ENCODE measurements at regions not wholly inside any gene's neighbourhood (a gene's known extent, or its start where the extent isn't known, plus 50 kb on each side); places are given as distances from the start of the nearest gene placed in this dataset.

- H3K4me3 ChIP-seq: no peak overlapping the region
- no peaks in the 10 kb centered on the region for H3K9me3 ChIP-seq
- no peaks in the 10 kb centered on the region for H3K27me3 ChIP-seq (replicated peaks; ENCODE audit: insufficient read depth)
- DNase-seq (ENCODE audit: low spot score): no peak
- H3K27ac ChIP-seq: no peak overlapping the region
- no peaks in the 10 kb centered on the region for H3K36me3 ChIP-seq
- intact Hi-C loops (cut with DNase I): no loop called here
- TF ChIP-seq POLR2A (IDR thresholded peaks at IDR 0.05) (no peak), CTCF (IDR thresholded peaks at IDR 0.05) (no peak), POLR2AphosphoS5 (IDR thresholded peaks at IDR 0.05) (no peak)
- no peaks in the 10 kb centered on the region for H3K4me1 ChIP-seq (replicated peaks)
- WGBS: 93% methylated on average over 3 of the region's 3 CpGs
These were observed 357.2 kb downstream of the MTRR start for GRCh38 chr5:8226148-8226547.

GRCh38 chr5:8227112-8227511, 358.2 kb downstream of the MTRR start:
- DNase-seq (ENCODE audit: low spot score): no peak
- Histone ChIP-seq H3K27me3 (replicated peaks; ENCODE audit: insufficient read depth) (no peaks in the 10 kb centered on the region), H3K36me3 (no peaks in the 10 kb centered on the region), H3K27ac (no peak overlapping the region), H3K4me1 (replicated peaks) (no peaks in the 10 kb centered on the region), H3K4me3 (no peak overlapping the region), H3K9me3 (no peaks in the 10 kb centered on the region)
- 89% methylated on average over 8 of the region's 8 CpGs for WGBS
- TF ChIP-seq CTCF (IDR thresholded peaks at IDR 0.05) (no peak), POLR2A (IDR thresholded peaks at IDR 0.05) (no peak), POLR2AphosphoS5 (IDR thresholded peaks at IDR 0.05) (no peak)
- intact Hi-C loops (cut with DNase I): no loop called here

- no peak for DNase-seq (ENCODE audit: low spot score)
- no peaks in the 10 kb centered on the region for H3K4me1 ChIP-seq (replicated peaks)
- H3K27ac ChIP-seq: no peak overlapping the region
- intact Hi-C loops (cut with DNase I): no loop called here
- 94% methylated on average over 4 of the region's 4 CpGs for WGBS
- no peaks in the 10 kb centered on the region for H3K9me3 ChIP-seq
- no peaks in the 10 kb centered on the region for H3K27me3 ChIP-seq (replicated peaks; ENCODE audit: insufficient read depth)
- H3K4me3 ChIP-seq: no peak overlapping the region
- TF ChIP-seq POLR2A (IDR thresholded peaks at IDR 0.05) (no peak), POLR2AphosphoS5 (IDR thresholded peaks at IDR 0.05) (no peak), CTCF (IDR thresholded peaks at IDR 0.05) (no peak)
- no peaks in the 10 kb centered on the region for H3K36me3 ChIP-seq
These were observed 360.6 kb downstream of the MTRR start for GRCh38 chr5:8229551-8229950.

- no peaks in the 10 kb centered on the region for H3K4me1 ChIP-seq (replicated peaks)
- H3K27ac ChIP-seq: no peak overlapping the region
- no peaks in the 10 kb centered on the region for H3K9me3 ChIP-seq
- H3K27me3 ChIP-seq (replicated peaks; ENCODE audit: insufficient read depth): no peaks in the 10 kb centered on the region
- no peak overlapping the region for H3K4me3 ChIP-seq
- 69% methylated on average over 2 of the region's 2 CpGs for WGBS
- H3K36me3 ChIP-seq: no peaks in the 10 kb centered on the region
- TF ChIP-seq POLR2A (IDR thresholded peaks at IDR 0.05): no peak
- intact Hi-C loops (cut with DNase I): no loop called here
- no peak for DNase-seq (ENCODE audit: low spot score)
These were observed 361.9 kb downstream of the MTRR start for GRCh38 chr5:8230868-8231267.

- no peaks in the 10 kb centered on the region for H3K27me3 ChIP-seq (replicated peaks; ENCODE audit: insufficient read depth)
- no peak overlapping the region for H3K27ac ChIP-seq
- no peak for DNase-seq (ENCODE audit: low spot score)
- TF ChIP-seq POLR2A (IDR thresholded peaks at IDR 0.05): no peak
- no peak overlapping the region for H3K4me3 ChIP-seq
- H3K4me1 ChIP-seq (replicated peaks): no peaks in the 10 kb centered on the region
- no peaks in the 10 kb centered on the region for H3K36me3 ChIP-seq
- intact Hi-C loops (cut with DNase I): no loop called here
- no peaks in the 10 kb centered on the region for H3K9me3 ChIP-seq
These were observed 364.5 kb downstream of the MTRR start for GRCh38 chr5:8233479-8233878.

- H3K27me3 ChIP-seq (replicated peaks; ENCODE audit: insufficient read depth): no peaks in the 10 kb centered on the region
- no peak for DNase-seq (ENCODE audit: low spot score)
- no peak overlapping the region for H3K27ac ChIP-seq
- no peaks in the 10 kb centered on the region for H3K4me1 ChIP-seq (replicated peaks)
- H3K4me3 ChIP-seq: no peak overlapping the region
- 79% methylated on average over 3 of the region's 3 CpGs for WGBS
- intact Hi-C loops (cut with DNase I): no loop called here
- H3K9me3 ChIP-seq: no peaks in the 10 kb centered on the region
- H3K36me3 ChIP-seq: no peaks in the 10 kb centered on the region
- no peak for TF ChIP-seq POLR2A (IDR thresholded peaks at IDR 0.05)
These were observed 365.3 kb downstream of the MTRR start for GRCh38 chr5:8234179-8234770.
